ENCODE measurements at regions not wholly inside any gene's neighbourhood (a gene's known extent, or its start where the extent isn't known, plus 50 kb on each side); places are given as distances from the start of the nearest gene placed in this dataset.

DNA sequence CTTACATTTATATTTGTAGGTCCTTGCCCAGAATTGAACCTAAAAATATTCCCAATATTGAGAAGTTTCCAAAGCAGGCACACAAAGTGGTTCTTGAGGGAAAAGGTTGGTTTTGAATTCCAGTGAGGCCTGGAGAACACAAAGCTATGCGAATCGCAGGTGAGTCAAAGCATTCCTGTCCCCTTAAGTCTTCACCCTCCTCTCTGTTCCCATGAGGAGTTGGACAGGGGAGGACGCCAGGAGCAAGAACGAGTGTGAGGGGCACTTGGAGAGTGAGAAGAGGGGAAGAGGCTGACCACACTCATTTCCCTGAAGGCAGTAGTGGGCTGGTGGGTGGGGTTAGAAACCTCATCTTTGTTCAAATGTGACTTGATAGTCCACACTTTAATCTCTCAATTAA, 185.8 kb upstream of the EOMES start:
- no peak for TF ChIP-seq HNF4G (IDR thresholded peaks at IDR 0.05)
- TF ChIP-seq, protein P1, sequence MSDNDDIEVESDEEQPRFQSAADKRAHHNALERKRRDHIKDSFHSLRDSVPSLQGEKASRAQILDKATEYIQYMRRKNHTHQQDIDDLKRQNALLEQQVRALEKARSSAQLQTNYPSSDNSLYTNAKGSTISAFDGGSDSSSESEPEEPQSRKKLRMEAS (IDR thresholded peaks at IDR 0.05) = no peak
- TF ChIP-seq RAD21 (IDR thresholded peaks at IDR 0.05) = no peak
- TF ChIP-seq HNF4A (conservative IDR thresholded peaks at IDR 0.05) = no peak
- no peak for TF ChIP-seq FOXA2 (IDR thresholded peaks at IDR 0.05)
- Histone ChIP-seq H3K4me1 (ENCODE audit: control insufficient read depth in 4 of 4, insufficient read depth in 4 of 4, low read length in 3 of 4) (no peaks in the 10 kb centered on the region), H3K9me3 (ENCODE audit: control insufficient read depth in 4 of 4, low read length in 3 of 4) (no peaks in the 10 kb centered on the region), H3K4me3 (ENCODE audit: low read depth in 1 of 3, low read length in 3 of 3) (no peak overlapping the region), H3K36me3 (ENCODE audit: control insufficient read depth in 4 of 4, insufficient read depth in 3 of 4, low read depth in 1 of 4, low read length in 3 of 4) (no peaks in the 10 kb centered on the region), H3K27ac (ENCODE audit: low read depth in 1 of 2, low read length in 2 of 2) (no peak overlapping the region), H3K9ac (ENCODE audit: low read depth in 1 of 2, low read length in 2 of 2) (no peak overlapping the region), H3K27me3 (ENCODE audit: control insufficient read depth in 4 of 4, insufficient read depth in 4 of 4, low read length in 3 of 4) (peaks cover 0 to under 1% (median 0%) of the 10 kb centered on the region in 4 donors)
- 68% methylated on average over 4 of the region's 4 CpGs for WGBS
- no peak for DNase-seq (ENCODE audit: low spot score)

DNA sequence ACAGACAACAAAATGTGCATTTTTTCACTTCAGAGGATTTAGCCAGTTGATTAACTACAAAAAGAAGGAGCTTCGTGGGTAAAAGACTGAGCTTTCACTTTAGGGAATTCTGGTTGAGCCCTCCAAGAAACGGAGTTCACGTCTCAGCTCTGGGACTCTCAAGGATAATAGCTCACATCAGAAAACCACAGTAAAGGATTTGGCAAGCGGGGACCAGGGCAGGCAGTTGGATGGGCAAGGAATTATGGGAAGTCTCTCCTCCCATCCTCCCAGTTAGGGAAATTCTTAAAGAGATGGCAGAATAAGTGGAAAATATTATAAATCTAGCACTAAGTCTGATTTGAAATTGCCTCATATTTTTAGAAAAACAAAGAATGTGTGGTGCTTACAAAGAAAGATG, 188.3 kb upstream of the EOMES start:
- Histone ChIP-seq H3K27me3 (ENCODE audit: control insufficient read depth in 4 of 4, insufficient read depth in 4 of 4, low read length in 3 of 4) (peaks cover 0 to 3% (median 0%) of the 10 kb centered on the region in 4 donors), H3K9ac (ENCODE audit: low read depth in 1 of 2, low read length in 2 of 2) (no peak overlapping the region), H3K4me1 (ENCODE audit: control insufficient read depth in 4 of 4, insufficient read depth in 4 of 4, low read length in 3 of 4) (no peaks in the 10 kb centered on the region), H3K27ac (ENCODE audit: low read depth in 1 of 2, low read length in 2 of 2) (no peak overlapping the region), H3K4me3 (ENCODE audit: low read depth in 1 of 3, low read length in 3 of 3) (no peak overlapping the region), H3K36me3 (ENCODE audit: control insufficient read depth in 4 of 4, insufficient read depth in 3 of 4, low read depth in 1 of 4, low read length in 3 of 4) (no peaks in the 10 kb centered on the region), H3K9me3 (ENCODE audit: control insufficient read depth in 4 of 4, low read length in 3 of 4) (no peaks in the 10 kb centered on the region)
- WGBS = 79% methylated on average over 4 of the region's 4 CpGs
- TF ChIP-seq YY1 (IDR thresholded peaks at IDR 0.05) = no peak
- TF ChIP-seq, protein P2, sequence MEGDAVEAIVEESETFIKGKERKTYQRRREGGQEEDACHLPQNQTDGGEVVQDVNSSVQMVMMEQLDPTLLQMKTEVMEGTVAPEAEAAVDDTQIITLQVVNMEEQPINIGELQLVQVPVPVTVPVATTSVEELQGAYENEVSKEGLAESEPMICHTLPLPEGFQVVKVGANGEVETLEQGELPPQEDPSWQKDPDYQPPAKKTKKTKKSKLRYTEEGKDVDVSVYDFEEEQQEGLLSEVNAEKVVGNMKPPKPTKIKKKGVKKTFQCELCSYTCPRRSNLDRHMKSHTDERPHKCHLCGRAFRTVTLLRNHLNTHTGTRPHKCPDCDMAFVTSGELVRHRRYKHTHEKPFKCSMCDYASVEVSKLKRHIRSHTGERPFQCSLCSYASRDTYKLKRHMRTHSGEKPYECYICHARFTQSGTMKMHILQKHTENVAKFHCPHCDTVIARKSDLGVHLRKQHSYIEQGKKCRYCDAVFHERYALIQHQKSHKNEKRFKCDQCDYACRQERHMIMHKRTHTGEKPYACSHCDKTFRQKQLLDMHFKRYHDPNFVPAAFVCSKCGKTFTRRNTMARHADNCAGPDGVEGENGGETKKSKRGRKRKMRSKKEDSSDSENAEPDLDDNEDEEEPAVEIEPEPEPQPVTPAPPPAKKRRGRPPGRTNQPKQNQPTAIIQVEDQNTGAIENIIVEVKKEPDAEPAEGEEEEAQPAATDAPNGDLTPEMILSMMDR (IDR thresholded peaks at IDR 0.05; ENCODE audit: low read depth, low read length, missing input control) = no peak
- no peak for TF ChIP-seq JUND (IDR thresholded peaks at IDR 0.05)
- TF ChIP-seq RXRA (IDR thresholded peaks at IDR 0.05) = no peak
- TF ChIP-seq, protein P3, sequence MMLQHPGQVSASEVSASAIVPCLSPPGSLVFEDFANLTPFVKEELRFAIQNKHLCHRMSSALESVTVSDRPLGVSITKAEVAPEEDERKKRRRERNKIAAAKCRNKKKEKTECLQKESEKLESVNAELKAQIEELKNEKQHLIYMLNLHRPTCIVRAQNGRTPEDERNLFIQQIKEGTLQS (IDR thresholded peaks at IDR 0.05) = no peak
- no peak for TF ChIP-seq RAD21 (IDR thresholded peaks at IDR 0.05)
- TF ChIP-seq SP1 (IDR thresholded peaks at IDR 0.05) = no peak
- no peak for TF ChIP-seq EGR1 (IDR thresholded peaks at IDR 0.05; ENCODE audit: low read depth in 2 of 2)
- no peak for TF ChIP-seq FOXA1 (IDR thresholded peaks at IDR 0.05)
- no peak for TF ChIP-seq HNF4G (IDR thresholded peaks at IDR 0.05)
- no peak for TF ChIP-seq NR2F2 (IDR thresholded peaks at IDR 0.05)
- TF ChIP-seq, protein P4, sequence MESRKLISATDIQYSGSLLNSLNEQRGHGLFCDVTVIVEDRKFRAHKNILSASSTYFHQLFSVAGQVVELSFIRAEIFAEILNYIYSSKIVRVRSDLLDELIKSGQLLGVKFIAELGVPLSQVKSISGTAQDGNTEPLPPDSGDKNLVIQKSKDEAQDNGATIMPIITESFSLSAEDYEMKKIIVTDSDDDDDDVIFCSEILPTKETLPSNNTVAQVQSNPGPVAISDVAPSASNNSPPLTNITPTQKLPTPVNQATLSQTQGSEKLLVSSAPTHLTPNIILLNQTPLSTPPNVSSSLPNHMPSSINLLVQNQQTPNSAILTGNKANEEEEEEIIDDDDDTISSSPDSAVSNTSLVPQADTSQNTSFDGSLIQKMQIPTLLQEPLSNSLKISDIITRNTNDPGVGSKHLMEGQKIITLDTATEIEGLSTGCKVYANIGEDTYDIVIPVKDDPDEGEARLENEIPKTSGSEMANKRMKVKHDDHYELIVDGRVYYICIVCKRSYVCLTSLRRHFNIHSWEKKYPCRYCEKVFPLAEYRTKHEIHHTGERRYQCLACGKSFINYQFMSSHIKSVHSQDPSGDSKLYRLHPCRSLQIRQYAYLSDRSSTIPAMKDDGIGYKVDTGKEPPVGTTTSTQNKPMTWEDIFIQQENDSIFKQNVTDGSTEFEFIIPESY (IDR thresholded peaks at IDR 0.05) = no peak
- TF ChIP-seq HNF4A (conservative IDR thresholded peaks at IDR 0.05) = no peak
- TF ChIP-seq TAF1 (conservative IDR thresholded peaks at IDR 0.05) = no peak
- TF ChIP-seq, protein P5, sequence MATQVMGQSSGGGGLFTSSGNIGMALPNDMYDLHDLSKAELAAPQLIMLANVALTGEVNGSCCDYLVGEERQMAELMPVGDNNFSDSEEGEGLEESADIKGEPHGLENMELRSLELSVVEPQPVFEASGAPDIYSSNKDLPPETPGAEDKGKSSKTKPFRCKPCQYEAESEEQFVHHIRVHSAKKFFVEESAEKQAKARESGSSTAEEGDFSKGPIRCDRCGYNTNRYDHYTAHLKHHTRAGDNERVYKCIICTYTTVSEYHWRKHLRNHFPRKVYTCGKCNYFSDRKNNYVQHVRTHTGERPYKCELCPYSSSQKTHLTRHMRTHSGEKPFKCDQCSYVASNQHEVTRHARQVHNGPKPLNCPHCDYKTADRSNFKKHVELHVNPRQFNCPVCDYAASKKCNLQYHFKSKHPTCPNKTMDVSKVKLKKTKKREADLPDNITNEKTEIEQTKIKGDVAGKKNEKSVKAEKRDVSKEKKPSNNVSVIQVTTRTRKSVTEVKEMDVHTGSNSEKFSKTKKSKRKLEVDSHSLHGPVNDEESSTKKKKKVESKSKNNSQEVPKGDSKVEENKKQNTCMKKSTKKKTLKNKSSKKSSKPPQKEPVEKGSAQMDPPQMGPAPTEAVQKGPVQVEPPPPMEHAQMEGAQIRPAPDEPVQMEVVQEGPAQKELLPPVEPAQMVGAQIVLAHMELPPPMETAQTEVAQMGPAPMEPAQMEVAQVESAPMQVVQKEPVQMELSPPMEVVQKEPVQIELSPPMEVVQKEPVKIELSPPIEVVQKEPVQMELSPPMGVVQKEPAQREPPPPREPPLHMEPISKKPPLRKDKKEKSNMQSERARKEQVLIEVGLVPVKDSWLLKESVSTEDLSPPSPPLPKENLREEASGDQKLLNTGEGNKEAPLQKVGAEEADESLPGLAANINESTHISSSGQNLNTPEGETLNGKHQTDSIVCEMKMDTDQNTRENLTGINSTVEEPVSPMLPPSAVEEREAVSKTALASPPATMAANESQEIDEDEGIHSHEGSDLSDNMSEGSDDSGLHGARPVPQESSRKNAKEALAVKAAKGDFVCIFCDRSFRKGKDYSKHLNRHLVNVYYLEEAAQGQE (IDR thresholded peaks at IDR 0.05) = no peak
- TF ChIP-seq FOXA2 (IDR thresholded peaks at IDR 0.05) = no peak
- TF ChIP-seq, protein P1 (IDR thresholded peaks at IDR 0.05) = no peak
- TF ChIP-seq GABPA (IDR thresholded peaks at IDR 0.05 in 1 of 2, conservative IDR thresholded peaks at IDR 0.05 in 1 of 2) = no peak
- no peak for DNase-seq (ENCODE audit: low spot score)
